ENCODE measurements at regions not wholly inside any gene's neighbourhood (a gene's known extent, or its start where the extent isn't known, plus 50 kb on each side); places are given as distances from the start of the nearest gene placed in this dataset.

DNA sequence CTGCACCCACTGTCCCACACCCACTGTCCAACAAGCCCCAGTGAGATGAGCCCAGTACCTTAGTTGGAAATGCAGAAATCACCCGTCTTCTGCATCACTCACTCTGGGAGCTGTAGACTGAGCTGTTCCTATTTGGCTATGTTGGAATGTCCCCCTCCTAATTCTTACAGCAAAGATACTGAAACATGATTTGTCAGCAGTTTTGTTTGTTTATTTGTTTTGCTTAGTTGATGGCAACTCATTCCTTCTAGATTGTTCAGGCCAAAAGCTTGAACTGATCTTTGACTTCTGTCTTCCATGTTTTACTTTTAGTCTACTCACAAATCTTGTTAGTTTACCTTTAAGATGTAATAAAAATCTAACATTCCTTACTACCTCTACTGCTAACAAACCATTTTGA is 233.6 kb upstream of the MIS18BP1 start:
- TF ChIP-seq, protein P1, sequence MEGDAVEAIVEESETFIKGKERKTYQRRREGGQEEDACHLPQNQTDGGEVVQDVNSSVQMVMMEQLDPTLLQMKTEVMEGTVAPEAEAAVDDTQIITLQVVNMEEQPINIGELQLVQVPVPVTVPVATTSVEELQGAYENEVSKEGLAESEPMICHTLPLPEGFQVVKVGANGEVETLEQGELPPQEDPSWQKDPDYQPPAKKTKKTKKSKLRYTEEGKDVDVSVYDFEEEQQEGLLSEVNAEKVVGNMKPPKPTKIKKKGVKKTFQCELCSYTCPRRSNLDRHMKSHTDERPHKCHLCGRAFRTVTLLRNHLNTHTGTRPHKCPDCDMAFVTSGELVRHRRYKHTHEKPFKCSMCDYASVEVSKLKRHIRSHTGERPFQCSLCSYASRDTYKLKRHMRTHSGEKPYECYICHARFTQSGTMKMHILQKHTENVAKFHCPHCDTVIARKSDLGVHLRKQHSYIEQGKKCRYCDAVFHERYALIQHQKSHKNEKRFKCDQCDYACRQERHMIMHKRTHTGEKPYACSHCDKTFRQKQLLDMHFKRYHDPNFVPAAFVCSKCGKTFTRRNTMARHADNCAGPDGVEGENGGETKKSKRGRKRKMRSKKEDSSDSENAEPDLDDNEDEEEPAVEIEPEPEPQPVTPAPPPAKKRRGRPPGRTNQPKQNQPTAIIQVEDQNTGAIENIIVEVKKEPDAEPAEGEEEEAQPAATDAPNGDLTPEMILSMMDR (IDR thresholded peaks at IDR 0.05), result no peak
- no peak for TF ChIP-seq POLR2A (IDR thresholded peaks at IDR 0.05)
